Liver (tissue), 8 donors: ENCODE measurements at regions not wholly inside any gene's neighbourhood (a gene's known extent, or its start where the extent isn't known, plus 50 kb on each side); places are given as distances from the start of the nearest gene placed in this dataset.

ENCODE experiments used
- DNase-seq: peaks from one replicate; pipeline ENCODE4 v3.0.0-alpha.2; 2017; ENCODE audit warnings: low spot score
- H3K27ac ChIP-seq, 2 donors: one replicate each; pipeline ENCODE4 v1.7.0; 2013; ENCODE audit warnings: inconsistent platforms in 2 of 2, low read length in 2 of 2, control low read depth in 1 of 2, low read depth in 1 of 2, mild to moderate bottlenecking in 1 of 2
- H3K27me3 ChIP-seq, 4 donors: one replicate each; pipeline versions ENCODE4 v1.6.1 to v1.7.0; 2013; ENCODE audit warnings: low read length in 3 of 4, inconsistent platforms in 1 of 4, mild to moderate bottlenecking in 1 of 4, moderate library complexity in 1 of 4; ENCODE audit not compliant: control insufficient read depth in 4 of 4, insufficient read depth in 4 of 4
- H3K36me3 ChIP-seq, 4 donors: one replicate each; pipeline versions ENCODE4 v1.6.1 to v1.7.0; 2013; ENCODE audit warnings: low read length in 3 of 4, mild to moderate bottlenecking in 3 of 4, low read depth in 1 of 4, moderate library complexity in 1 of 4; ENCODE audit not compliant: control insufficient read depth in 4 of 4, insufficient read depth in 3 of 4
- H3K4me1 ChIP-seq, 4 donors: one replicate each; pipeline versions ENCODE4 v1.6.1 to v1.7.0; 2013; ENCODE audit warnings: low read length in 3 of 4, mild to moderate bottlenecking in 3 of 4, moderate library complexity in 1 of 4; ENCODE audit not compliant: control insufficient read depth in 4 of 4, insufficient read depth in 4 of 4
- H3K4me3 ChIP-seq, 3 donors: one replicate each; pipeline versions ENCODE4 v1.6.1 to v1.7.0; 2013; ENCODE audit warnings: low read length in 3 of 3, control low read depth in 1 of 3, low read depth in 1 of 3, mild to moderate bottlenecking in 1 of 3
- H3K9ac ChIP-seq, 2 donors: one replicate each; pipeline ENCODE4 v1.7.0; 2013; ENCODE audit warnings: low read length in 2 of 2, mild to moderate bottlenecking in 2 of 2, moderate library complexity in 2 of 2, control low read depth in 1 of 2, low read depth in 1 of 2
- H3K9me3 ChIP-seq, 4 donors: one replicate each; pipeline versions ENCODE4 v1.6.1 to v1.7.0; 2013; ENCODE audit warnings: low read length in 3 of 4; ENCODE audit not compliant: control insufficient read depth in 4 of 4
- GABPA ChIP-seq, 2 donors: IDR thresholded peaks in 1 of 2; conservative IDR thresholded peaks in 1 of 2; 2 replicates each; pipeline ENCODE4 v1.6.1; 2016; ENCODE audit warnings: antibody characterized with exemption in 2 of 2, mild to moderate bottlenecking in 1 of 2, moderate library complexity in 1 of 2
- HNF4A ChIP-seq, 2 donors: conservative IDR thresholded peaks; 2 replicates each; pipeline ENCODE4 v1.6.1; 2016; ENCODE audit warnings: antibody characterized with exemption in 2 of 2, mild to moderate bottlenecking in 2 of 2
- RAD21 ChIP-seq, 2 donors: IDR thresholded peaks; 2 replicates each; pipeline ENCODE4 v1.6.1; 2016; ENCODE audit warnings: antibody characterized with exemption in 2 of 2, mild to moderate bottlenecking in 2 of 2
- RXRA ChIP-seq, 2 donors: IDR thresholded peaks; 2 replicates each; pipeline ENCODE4 v1.6.1; 2017 to 2018; ENCODE audit warnings: antibody characterized with exemption in 2 of 2, mild to moderate bottlenecking in 1 of 2
- SP1 ChIP-seq: IDR thresholded peaks from 2 replicates; pipeline ENCODE4 v1.6.1; 2018; ENCODE audit warnings: antibody characterized with exemption, mild to moderate bottlenecking
- YY1 ChIP-seq: IDR thresholded peaks from 2 replicates; pipeline ENCODE4 v1.6.1; 2016; ENCODE audit warnings: antibody characterized with exemption, mild to moderate bottlenecking
- WGBS: extraction: QIAGEN DNeasy Blood & Tissue Kit; methylation state at CpG from one replicate; pipeline ENCODE4 v1.1.7; 2013; 5-methylcytosine and 5-hydroxymethylcytosine counted together
- TF ChIP-seq, protein P1 (sequence below): IDR thresholded peaks from 2 replicates; pipeline ENCODE4 v1.6.1; 2016; ENCODE audit warnings: antibody characterized with exemption, mild to moderate bottlenecking
- TF ChIP-seq, protein P2 (sequence below): IDR thresholded peaks from 2 replicates; pipeline ENCODE4 v1.6.1; 2016; ENCODE audit warnings: antibody characterized with exemption
- TF ChIP-seq, protein P3 (sequence below): IDR thresholded peaks from 2 replicates; pipeline ENCODE4 v1.6.1; 2016; ENCODE audit warnings: antibody characterized with exemption
- TF ChIP-seq, protein P4 (sequence below): fragments of 150-350 bp; IDR thresholded peaks from 2 replicates; pipeline ENCODE4 v1.5.1; 2017; ENCODE audit warnings: improper control_type of control experiment, low read depth, low read length; ENCODE audit not compliant: missing input control
- donor health status: healthy.
- donor health status: healthy.
- donor health status: healthy.
- donor health status: healthy.
- donor health status: healthy.

DNA sequence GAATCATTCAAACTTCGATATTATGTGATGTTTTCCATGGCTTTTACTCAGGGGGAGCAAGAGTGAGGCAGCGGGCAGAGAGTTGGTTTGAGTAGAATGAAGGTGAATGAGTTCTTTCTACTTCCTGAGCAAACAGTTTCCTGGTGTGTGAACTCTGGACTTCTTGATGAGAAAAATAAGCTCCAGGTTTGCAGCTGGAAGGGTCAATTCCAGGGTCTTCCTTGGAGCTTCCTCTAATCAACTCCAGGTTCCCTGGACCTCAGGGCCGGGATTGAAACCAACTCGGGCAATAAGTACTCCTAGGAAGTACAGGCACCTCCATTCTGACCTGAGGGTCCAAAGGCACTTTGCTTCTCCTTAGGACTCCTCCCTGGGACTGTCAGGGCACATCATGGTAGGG lies 243.6 kb upstream of the ONECUT1 start:
- H3K9me3 ChIP-seq: no peaks in the 10 kb centered on the region
- H3K27ac ChIP-seq: peak overlapping the region; percentile 54 to 72
- no peak for DNase-seq
- H3K4me1 ChIP-seq: peaks cover 11 to 52% (median 38%) of the 10 kb centered on the region in 4 donors
- no peaks in the 10 kb centered on the region for H3K27me3 ChIP-seq
- no peaks in the 10 kb centered on the region for H3K36me3 ChIP-seq
- no peak overlapping the region for H3K4me3 ChIP-seq
- no peak overlapping the region for H3K9ac ChIP-seq
- 82% methylated on average over 4 of the region's 4 CpGs for WGBS
- TF ChIP-seq HNF4A (conservative IDR thresholded peaks at IDR 0.05): peak; percentile 6 to 32
- TF ChIP-seq, protein P1, sequence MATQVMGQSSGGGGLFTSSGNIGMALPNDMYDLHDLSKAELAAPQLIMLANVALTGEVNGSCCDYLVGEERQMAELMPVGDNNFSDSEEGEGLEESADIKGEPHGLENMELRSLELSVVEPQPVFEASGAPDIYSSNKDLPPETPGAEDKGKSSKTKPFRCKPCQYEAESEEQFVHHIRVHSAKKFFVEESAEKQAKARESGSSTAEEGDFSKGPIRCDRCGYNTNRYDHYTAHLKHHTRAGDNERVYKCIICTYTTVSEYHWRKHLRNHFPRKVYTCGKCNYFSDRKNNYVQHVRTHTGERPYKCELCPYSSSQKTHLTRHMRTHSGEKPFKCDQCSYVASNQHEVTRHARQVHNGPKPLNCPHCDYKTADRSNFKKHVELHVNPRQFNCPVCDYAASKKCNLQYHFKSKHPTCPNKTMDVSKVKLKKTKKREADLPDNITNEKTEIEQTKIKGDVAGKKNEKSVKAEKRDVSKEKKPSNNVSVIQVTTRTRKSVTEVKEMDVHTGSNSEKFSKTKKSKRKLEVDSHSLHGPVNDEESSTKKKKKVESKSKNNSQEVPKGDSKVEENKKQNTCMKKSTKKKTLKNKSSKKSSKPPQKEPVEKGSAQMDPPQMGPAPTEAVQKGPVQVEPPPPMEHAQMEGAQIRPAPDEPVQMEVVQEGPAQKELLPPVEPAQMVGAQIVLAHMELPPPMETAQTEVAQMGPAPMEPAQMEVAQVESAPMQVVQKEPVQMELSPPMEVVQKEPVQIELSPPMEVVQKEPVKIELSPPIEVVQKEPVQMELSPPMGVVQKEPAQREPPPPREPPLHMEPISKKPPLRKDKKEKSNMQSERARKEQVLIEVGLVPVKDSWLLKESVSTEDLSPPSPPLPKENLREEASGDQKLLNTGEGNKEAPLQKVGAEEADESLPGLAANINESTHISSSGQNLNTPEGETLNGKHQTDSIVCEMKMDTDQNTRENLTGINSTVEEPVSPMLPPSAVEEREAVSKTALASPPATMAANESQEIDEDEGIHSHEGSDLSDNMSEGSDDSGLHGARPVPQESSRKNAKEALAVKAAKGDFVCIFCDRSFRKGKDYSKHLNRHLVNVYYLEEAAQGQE: no peak
- TF ChIP-seq, protein P2, sequence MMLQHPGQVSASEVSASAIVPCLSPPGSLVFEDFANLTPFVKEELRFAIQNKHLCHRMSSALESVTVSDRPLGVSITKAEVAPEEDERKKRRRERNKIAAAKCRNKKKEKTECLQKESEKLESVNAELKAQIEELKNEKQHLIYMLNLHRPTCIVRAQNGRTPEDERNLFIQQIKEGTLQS: no peak
- no peak for TF ChIP-seq GABPA (IDR thresholded peaks at IDR 0.05 in 1 of 2, conservative IDR thresholded peaks at IDR 0.05 in 1 of 2)
- TF ChIP-seq, protein P3, sequence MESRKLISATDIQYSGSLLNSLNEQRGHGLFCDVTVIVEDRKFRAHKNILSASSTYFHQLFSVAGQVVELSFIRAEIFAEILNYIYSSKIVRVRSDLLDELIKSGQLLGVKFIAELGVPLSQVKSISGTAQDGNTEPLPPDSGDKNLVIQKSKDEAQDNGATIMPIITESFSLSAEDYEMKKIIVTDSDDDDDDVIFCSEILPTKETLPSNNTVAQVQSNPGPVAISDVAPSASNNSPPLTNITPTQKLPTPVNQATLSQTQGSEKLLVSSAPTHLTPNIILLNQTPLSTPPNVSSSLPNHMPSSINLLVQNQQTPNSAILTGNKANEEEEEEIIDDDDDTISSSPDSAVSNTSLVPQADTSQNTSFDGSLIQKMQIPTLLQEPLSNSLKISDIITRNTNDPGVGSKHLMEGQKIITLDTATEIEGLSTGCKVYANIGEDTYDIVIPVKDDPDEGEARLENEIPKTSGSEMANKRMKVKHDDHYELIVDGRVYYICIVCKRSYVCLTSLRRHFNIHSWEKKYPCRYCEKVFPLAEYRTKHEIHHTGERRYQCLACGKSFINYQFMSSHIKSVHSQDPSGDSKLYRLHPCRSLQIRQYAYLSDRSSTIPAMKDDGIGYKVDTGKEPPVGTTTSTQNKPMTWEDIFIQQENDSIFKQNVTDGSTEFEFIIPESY: no peak

DNA sequence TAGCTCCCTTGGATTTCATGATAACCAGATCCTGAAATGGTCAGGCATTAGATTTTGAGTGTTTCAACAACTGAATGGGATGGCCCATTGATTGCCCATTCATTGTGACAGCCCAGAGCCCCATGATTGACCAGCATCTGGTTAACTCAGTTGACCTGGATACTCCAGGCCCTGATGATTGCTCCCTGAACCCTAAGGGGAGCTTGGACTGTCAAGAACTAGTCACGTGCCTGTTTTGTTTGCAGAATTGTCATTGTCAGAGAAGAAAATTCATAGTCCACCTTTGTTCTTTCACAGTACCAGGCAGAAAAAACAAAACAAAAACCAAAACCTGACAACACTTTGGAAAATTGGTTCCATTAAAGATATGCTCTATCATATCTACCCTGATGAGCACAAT lies 241.3 kb upstream of the ONECUT1 start:
- TF ChIP-seq SP1: peak; percentile 45
- peak; percentile 12 for TF ChIP-seq YY1
- TF ChIP-seq, protein P4, sequence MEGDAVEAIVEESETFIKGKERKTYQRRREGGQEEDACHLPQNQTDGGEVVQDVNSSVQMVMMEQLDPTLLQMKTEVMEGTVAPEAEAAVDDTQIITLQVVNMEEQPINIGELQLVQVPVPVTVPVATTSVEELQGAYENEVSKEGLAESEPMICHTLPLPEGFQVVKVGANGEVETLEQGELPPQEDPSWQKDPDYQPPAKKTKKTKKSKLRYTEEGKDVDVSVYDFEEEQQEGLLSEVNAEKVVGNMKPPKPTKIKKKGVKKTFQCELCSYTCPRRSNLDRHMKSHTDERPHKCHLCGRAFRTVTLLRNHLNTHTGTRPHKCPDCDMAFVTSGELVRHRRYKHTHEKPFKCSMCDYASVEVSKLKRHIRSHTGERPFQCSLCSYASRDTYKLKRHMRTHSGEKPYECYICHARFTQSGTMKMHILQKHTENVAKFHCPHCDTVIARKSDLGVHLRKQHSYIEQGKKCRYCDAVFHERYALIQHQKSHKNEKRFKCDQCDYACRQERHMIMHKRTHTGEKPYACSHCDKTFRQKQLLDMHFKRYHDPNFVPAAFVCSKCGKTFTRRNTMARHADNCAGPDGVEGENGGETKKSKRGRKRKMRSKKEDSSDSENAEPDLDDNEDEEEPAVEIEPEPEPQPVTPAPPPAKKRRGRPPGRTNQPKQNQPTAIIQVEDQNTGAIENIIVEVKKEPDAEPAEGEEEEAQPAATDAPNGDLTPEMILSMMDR: no peak
- peak; percentile 69 to 83 for TF ChIP-seq RXRA (IDR thresholded peaks at IDR 0.05)
- TF ChIP-seq HNF4A (conservative IDR thresholded peaks at IDR 0.05): peak; percentile 68
- TF ChIP-seq RAD21 (IDR thresholded peaks at IDR 0.05): peak in 1 of 2 donors; percentile 33
- 18% methylated on average over 1 of the region's 1 CpG for WGBS
- Histone ChIP-seq H3K27ac (no peak overlapping the region), H3K36me3 (no peaks in the 10 kb centered on the region), H3K4me1 (peaks cover 11 to 49% (median 38%) of the 10 kb centered on the region in 4 donors), H3K9ac (no peak overlapping the region), H3K27me3 (no peaks in the 10 kb centered on the region), H3K4me3 (no peak overlapping the region), H3K9me3 (no peaks in the 10 kb centered on the region)
- no peak for DNase-seq
